Mesendoderm (in vitro differentiated cells): ENCODE measurements at regions not wholly inside any gene's neighbourhood (a gene's known extent, or its start where the extent isn't known, plus 50 kb on each side); places are given as distances from the start of the nearest gene placed in this dataset.

Experiments used
- DNase-seq: peaks from one replicate; pipeline ENCODE4 v3.0.0; 2013
- H2AK5ac ChIP-seq: 2 replicates; pipeline ENCODE4 v1.6.1; 2013; ENCODE audit warnings: low read length, inconsistent platforms
- H2BK120ac ChIP-seq: 2 replicates; pipeline ENCODE4 v1.6.1; 2013; ENCODE audit warnings: low read depth, mild to moderate bottlenecking, low read length, moderate library complexity, mixed read lengths
- H2BK15ac ChIP-seq: replicated peaks from 2 replicates; pipeline ENCODE4 v1.6.1; 2013; ENCODE audit warnings: low read depth, mild to moderate bottlenecking, moderate library complexity
- H2BK5ac ChIP-seq: 2 replicates; pipeline ENCODE4 v1.6.1; 2013; ENCODE audit warnings: low read length, inconsistent platforms
- H3K18ac ChIP-seq: 2 replicates; pipeline ENCODE4 v1.6.1; 2013; ENCODE audit warnings: mild to moderate bottlenecking, low read length, mixed read lengths
- H3K23ac ChIP-seq: one replicate; pipeline ENCODE4 v1.6.1; 2013; ENCODE audit warnings: low read length
- H3K27ac ChIP-seq: 2 replicates; pipeline ENCODE4 v1.5.1; 2013; ENCODE audit warnings: low read depth, mild to moderate bottlenecking, inconsistent platforms, low read length, moderate library complexity
- H3K27me3 ChIP-seq: 2 replicates; pipeline ENCODE4 v1.6.1; 2013; ENCODE audit warnings: low read length, control low read depth, mild to moderate bottlenecking, inconsistent platforms; ENCODE audit not compliant: insufficient read depth, poor library complexity
- H3K36me3 ChIP-seq: 2 replicates; pipeline ENCODE4 v1.6.1; 2013; ENCODE audit warnings: low read length, inconsistent platforms; ENCODE audit not compliant: control insufficient read depth, insufficient read depth
- H3K4ac ChIP-seq: one replicate; pipeline ENCODE4 v1.6.1; 2013; ENCODE audit warnings: low read depth, mild to moderate bottlenecking, low read length, moderate library complexity
- H3K4me1 ChIP-seq: 2 replicates; pipeline ENCODE4 v1.6.1; 2013; ENCODE audit warnings: low read depth, low read length, inconsistent platforms; ENCODE audit not compliant: control insufficient read depth
- H3K4me2 ChIP-seq: 2 replicates; pipeline ENCODE4 v1.6.1; 2013; ENCODE audit warnings: low read length
- H3K4me3 ChIP-seq: 2 replicates; pipeline ENCODE4 v1.5.1; 2013; ENCODE audit warnings: mild to moderate bottlenecking, low read length
- H3K56ac ChIP-seq: one replicate; pipeline ENCODE4 v1.6.1; 2013; ENCODE audit warnings: low read length
- H3K79me1 ChIP-seq: 2 replicates; pipeline ENCODE4 v1.6.1; 2013; ENCODE audit warnings: low read length, inconsistent platforms
- H3K79me2 ChIP-seq: 2 replicates; pipeline ENCODE4 v1.6.1; 2013; ENCODE audit warnings: mild to moderate bottlenecking, low read length; ENCODE audit not compliant: control insufficient read depth, insufficient read depth
- H3K9ac ChIP-seq: 2 replicates; pipeline ENCODE4 v1.6.1; 2013; ENCODE audit warnings: low read length, inconsistent platforms
- H4K5ac ChIP-seq: one replicate; pipeline ENCODE4 v1.6.1; 2013; ENCODE audit warnings: low read length
- H4K8ac ChIP-seq: one replicate; pipeline ENCODE4 v1.6.1; 2013; ENCODE audit warnings: low read depth, mild to moderate bottlenecking, control low read depth, low read length, moderate library complexity
- WGBS: extraction: QIAGEN DNeasy Blood & Tissue Kit; methylation state at CpG from one replicate; pipeline ENCODE4 v1.1.7; 2013; ENCODE audit warnings: low lambda C conversion rate, missing lambda C conversion rate; ENCODE audit not compliant: insufficient coverage; ENCODE audit errors: extremely low coverage; 5-methylcytosine and 5-hydroxymethylcytosine counted together

- Histone ChIP-seq H4K8ac (no peak overlapping the region), H3K27ac (no peak overlapping the region), H3K79me2 (no peaks in the 10 kb centered on the region), H3K18ac (no peak overlapping the region), H3K23ac (no peak overlapping the region), H3K56ac (no peak overlapping the region), H2BK5ac (no peak overlapping the region), H4K5ac (no peak overlapping the region), H2AK5ac (no peak overlapping the region), H3K27me3 (peaks cover 2% of the 10 kb centered on the region), H2BK120ac (no peak overlapping the region), H3K4me1 (no peaks in the 10 kb centered on the region), H3K9ac (no peak overlapping the region), H3K4me3 (no peak overlapping the region), H3K36me3 (no peaks in the 10 kb centered on the region), H2BK15ac (no peak overlapping the region), H3K79me1 (no peaks in the 10 kb centered on the region), H3K4me2 (no peak overlapping the region), H3K4ac (no peak overlapping the region)
- no CpG with 5 or more reads among the region's 14 CpGs for WGBS
- no peak for DNase-seq
Measured at GRCh38 chr5:2432076-2432920, 319.2 kb downstream of the IRX2 start.

DNA sequence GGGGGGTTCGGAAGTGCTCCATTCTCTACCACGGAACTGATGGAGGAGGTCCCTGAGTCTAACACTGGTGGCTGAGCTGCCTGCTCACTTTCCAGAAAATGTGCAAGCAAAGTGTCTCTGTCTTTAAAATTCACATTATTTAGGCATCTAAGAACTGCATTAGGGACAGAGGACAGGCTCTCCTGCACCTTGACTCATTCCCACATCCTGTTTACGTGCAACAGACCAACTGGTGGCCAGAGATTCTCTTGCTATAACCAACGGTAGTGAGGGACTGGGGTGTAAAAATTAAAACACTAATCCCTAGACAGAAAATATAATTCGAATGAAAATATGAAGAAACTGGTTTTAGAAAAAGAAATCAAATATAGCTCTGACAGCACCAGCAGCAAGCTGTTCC lies 320.9 kb downstream of the IRX2 start:
- H3K18ac ChIP-seq, result no peak overlapping the region
- no peak overlapping the region for H3K4me2 ChIP-seq
- H4K5ac ChIP-seq, result no peak overlapping the region
- H3K27me3 ChIP-seq, result peaks cover 2% of the 10 kb centered on the region
- no peak overlapping the region for H3K56ac ChIP-seq
- H2BK15ac ChIP-seq, result no peak overlapping the region
- no peaks in the 10 kb centered on the region for H3K79me2 ChIP-seq
- no peaks in the 10 kb centered on the region for H3K36me3 ChIP-seq
- no peak overlapping the region for H3K27ac ChIP-seq
- no CpG with 5 or more reads among the region's 5 CpGs for WGBS
- no peak overlapping the region for H2AK5ac ChIP-seq
- H3K23ac ChIP-seq, result no peak overlapping the region
- H3K9ac ChIP-seq, result no peak overlapping the region
- H3K4me1 ChIP-seq, result no peaks in the 10 kb centered on the region
- no peak overlapping the region for H2BK120ac ChIP-seq
- H3K4ac ChIP-seq, result no peak overlapping the region
- H4K8ac ChIP-seq, result no peak overlapping the region
- DNase-seq, result no peak
- H3K4me3 ChIP-seq, result no peak overlapping the region
- no peaks in the 10 kb centered on the region for H3K79me1 ChIP-seq
- no peak overlapping the region for H2BK5ac ChIP-seq

- no peak for DNase-seq
- Histone ChIP-seq H3K79me2 (no peaks in the 10 kb centered on the region), H3K18ac (no peak overlapping the region), H2BK120ac (no peak overlapping the region), H3K9ac (no peak overlapping the region), H3K4me3 (no peak overlapping the region), H2AK5ac (no peak overlapping the region), H3K56ac (no peak overlapping the region), H3K4me1 (no peaks in the 10 kb centered on the region), H3K4ac (no peak overlapping the region), H3K27me3 (peaks cover 2% of the 10 kb centered on the region), H3K23ac (no peak overlapping the region), H4K8ac (no peak overlapping the region), H3K4me2 (no peak overlapping the region), H2BK15ac (no peak overlapping the region), H3K79me1 (no peaks in the 10 kb centered on the region), H3K36me3 (no peaks in the 10 kb centered on the region), H2BK5ac (no peak overlapping the region), H3K27ac (no peak overlapping the region), H4K5ac (no peak overlapping the region)
- WGBS, result no CpG with 5 or more reads among the region's 4 CpGs
Measured at GRCh38 chr5:2427983-2428382, 323.5 kb downstream of the IRX2 start.

GRCh38 chr5:2423634-2424033 lies 327.8 kb downstream of the IRX2 start:
- Histone ChIP-seq H3K36me3 (no peaks in the 10 kb centered on the region), H2BK120ac (no peak overlapping the region), H2BK15ac (no peak overlapping the region), H4K5ac (no peak overlapping the region), H3K4me2 (no peak overlapping the region), H3K9ac (no peak overlapping the region), H2BK5ac (no peak overlapping the region), H3K4me3 (no peak overlapping the region), H3K4ac (no peak overlapping the region), H2AK5ac (no peak overlapping the region), H3K27ac (no peak overlapping the region), H3K4me1 (no peaks in the 10 kb centered on the region), H3K18ac (no peak overlapping the region), H3K23ac (no peak overlapping the region), H3K79me1 (no peaks in the 10 kb centered on the region), H3K56ac (no peak overlapping the region), H4K8ac (no peak overlapping the region), H3K27me3 (no peaks in the 10 kb centered on the region), H3K79me2 (no peaks in the 10 kb centered on the region)
- no CpG with 5 or more reads among the region's 2 CpGs for WGBS
- no peak for DNase-seq

DNA sequence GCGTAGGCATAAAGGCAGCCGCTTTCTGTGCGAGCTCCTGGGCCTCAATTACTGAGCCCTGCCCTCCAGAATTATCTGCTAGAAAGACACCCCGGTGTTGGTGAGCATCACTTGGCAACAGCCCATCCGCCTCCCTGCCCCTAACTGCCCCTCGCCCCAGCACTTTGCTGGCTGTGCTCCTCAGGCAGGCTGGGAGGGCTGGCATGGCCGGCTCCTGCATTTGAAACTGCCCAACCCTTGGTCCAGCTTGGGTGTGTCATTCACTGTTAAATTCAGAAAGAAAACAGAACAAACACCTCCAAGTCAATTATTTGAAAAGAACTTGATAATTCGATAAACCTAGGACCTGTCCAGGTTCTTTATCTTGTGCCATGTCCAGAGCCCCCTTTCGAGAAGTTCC lies 334.2 kb downstream of the IRX2 start:
- Histone ChIP-seq H2AK5ac (no peak overlapping the region), H3K4ac (no peak overlapping the region), H3K18ac (no peak overlapping the region), H3K36me3 (no peaks in the 10 kb centered on the region), H3K27me3 (no peaks in the 10 kb centered on the region), H3K4me1 (no peaks in the 10 kb centered on the region), H3K79me1 (no peaks in the 10 kb centered on the region), H3K4me2 (no peak overlapping the region), H4K8ac (no peak overlapping the region), H3K79me2 (no peaks in the 10 kb centered on the region), H3K27ac (no peak overlapping the region), H2BK120ac (no peak overlapping the region), H3K23ac (no peak overlapping the region), H3K9ac (no peak overlapping the region), H3K4me3 (no peak overlapping the region), H2BK5ac (no peak overlapping the region), H2BK15ac (no peak overlapping the region), H4K5ac (no peak overlapping the region), H3K56ac (no peak overlapping the region)
- DNase-seq, result no peak
- no CpG with 5 or more reads among the region's 9 CpGs for WGBS

DNA sequence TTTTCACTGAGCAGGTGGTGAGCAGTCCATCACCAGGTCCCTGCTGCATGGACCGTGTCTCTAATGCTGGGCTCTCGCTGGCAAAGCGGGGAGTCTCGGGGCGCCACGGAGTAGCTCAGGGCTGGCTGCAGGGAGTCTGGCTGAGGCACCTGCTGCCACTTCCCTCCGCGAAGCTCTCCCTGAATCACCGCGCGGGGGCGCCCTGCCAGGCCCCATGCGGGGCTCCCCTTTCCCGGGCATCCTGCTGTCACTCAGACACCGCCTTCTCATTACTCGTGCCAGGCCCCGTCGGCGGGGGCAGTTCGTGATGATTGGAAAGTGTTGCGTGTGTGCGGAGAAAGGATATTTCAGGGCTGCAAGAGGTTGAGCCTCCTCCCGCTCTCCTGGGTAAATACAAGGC lies 335.8 kb downstream of the IRX2 start:
- Histone ChIP-seq H4K8ac (no peak overlapping the region), H3K9ac (no peak overlapping the region), H3K56ac (no peak overlapping the region), H3K4me1 (no peaks in the 10 kb centered on the region), H2AK5ac (no peak overlapping the region), H3K27ac (no peak overlapping the region), H2BK5ac (no peak overlapping the region), H3K23ac (no peak overlapping the region), H3K4me2 (no peak overlapping the region), H3K27me3 (no peaks in the 10 kb centered on the region), H4K5ac (no peak overlapping the region), H2BK15ac (no peak overlapping the region), H3K79me2 (no peaks in the 10 kb centered on the region), H3K79me1 (no peaks in the 10 kb centered on the region), H3K36me3 (no peaks in the 10 kb centered on the region), H3K4ac (no peak overlapping the region), H3K18ac (no peak overlapping the region), H2BK120ac (no peak overlapping the region), H3K4me3 (no peak overlapping the region)
- peak; percentile 5 for DNase-seq
- no CpG with 5 or more reads among the region's 23 CpGs for WGBS
